Body of pancreas (tissue), 4 donors: ENCODE measurements at regions not wholly inside any gene's neighbourhood (a gene's known extent, or its start where the extent isn't known, plus 50 kb on each side); places are given as distances from the start of the nearest gene placed in this dataset.

Experiments used
- POLR2A ChIP-seq, 3 donors: fragments of 450-650 bp; IDR thresholded peaks; one replicate each; pipeline ENCODE4 v1.6.1; 2016; ENCODE audit warnings: antibody characterized with exemption in 3 of 3, mild to moderate bottlenecking in 2 of 3
- TF ChIP-seq, protein P1 (sequence below), 7 experiments: fragments of 450-650 bp in 4 of 7; fragments of 200-600 bp in 3 of 7; sonication (generic) in 3 of 7; IDR thresholded peaks; one replicate each; pipeline ENCODE4 v1.5.1; 2016 to 2019; ENCODE audit warnings: antibody characterized with exemption in 7 of 7

DNA sequence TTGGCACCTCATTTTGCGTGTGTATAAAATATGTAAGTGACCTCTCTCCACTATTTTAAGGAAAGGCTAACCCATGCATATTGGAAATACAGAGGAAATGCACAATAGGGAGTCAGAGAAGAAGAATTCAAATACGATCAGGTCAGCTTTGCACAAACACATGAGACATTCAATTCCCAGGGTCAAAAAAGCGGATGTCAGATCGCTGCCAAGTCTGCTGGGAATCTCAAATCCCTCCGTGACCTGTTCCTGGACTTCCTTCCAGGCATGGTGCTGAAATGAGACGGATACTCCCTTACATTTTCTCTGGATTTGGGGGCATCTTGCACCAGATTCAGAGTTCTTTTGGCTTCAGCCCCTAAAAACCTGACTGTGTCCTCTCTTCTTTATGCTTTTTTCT is 91.9 kb upstream of the PRKCQ start:
- TF ChIP-seq, protein P1, sequence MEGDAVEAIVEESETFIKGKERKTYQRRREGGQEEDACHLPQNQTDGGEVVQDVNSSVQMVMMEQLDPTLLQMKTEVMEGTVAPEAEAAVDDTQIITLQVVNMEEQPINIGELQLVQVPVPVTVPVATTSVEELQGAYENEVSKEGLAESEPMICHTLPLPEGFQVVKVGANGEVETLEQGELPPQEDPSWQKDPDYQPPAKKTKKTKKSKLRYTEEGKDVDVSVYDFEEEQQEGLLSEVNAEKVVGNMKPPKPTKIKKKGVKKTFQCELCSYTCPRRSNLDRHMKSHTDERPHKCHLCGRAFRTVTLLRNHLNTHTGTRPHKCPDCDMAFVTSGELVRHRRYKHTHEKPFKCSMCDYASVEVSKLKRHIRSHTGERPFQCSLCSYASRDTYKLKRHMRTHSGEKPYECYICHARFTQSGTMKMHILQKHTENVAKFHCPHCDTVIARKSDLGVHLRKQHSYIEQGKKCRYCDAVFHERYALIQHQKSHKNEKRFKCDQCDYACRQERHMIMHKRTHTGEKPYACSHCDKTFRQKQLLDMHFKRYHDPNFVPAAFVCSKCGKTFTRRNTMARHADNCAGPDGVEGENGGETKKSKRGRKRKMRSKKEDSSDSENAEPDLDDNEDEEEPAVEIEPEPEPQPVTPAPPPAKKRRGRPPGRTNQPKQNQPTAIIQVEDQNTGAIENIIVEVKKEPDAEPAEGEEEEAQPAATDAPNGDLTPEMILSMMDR (IDR thresholded peaks at IDR 0.05), result no peak
- TF ChIP-seq POLR2A (IDR thresholded peaks at IDR 0.05), result no peak
